ENCODE measurements at regions not wholly inside any gene's neighbourhood (a gene's known extent, or its start where the extent isn't known, plus 50 kb on each side); places are given as distances from the start of the nearest gene placed in this dataset.
A peak's percentile ranks its signal among the peaks of the same experiment; 100 is the strongest.

GRCh38 chr9:13621872-13622564, 342.5 kb upstream of the MPDZ start:
- H3K36me3 ChIP-seq (ENCODE audit: control insufficient read depth in 4 of 4, insufficient read depth in 4 of 4, low read length in 4 of 4) = no peaks in the 10 kb centered on the region
- no peaks in the 10 kb centered on the region for H3K9me3 ChIP-seq (ENCODE audit: control insufficient read depth in 4 of 4, insufficient read depth in 3 of 4, low read length in 3 of 4)
- no peaks in the 10 kb centered on the region for H3K27me3 ChIP-seq (ENCODE audit: control insufficient read depth in 3 of 3, insufficient read depth in 3 of 3, low read length in 2 of 3)
- H3K4me1 ChIP-seq (ENCODE audit: control insufficient read depth in 5 of 5, insufficient read depth in 5 of 5, low read length in 5 of 5) = peaks cover 0 to 27% (median 4%) of the 10 kb centered on the region in 5 donors
- H3K27ac ChIP-seq (ENCODE audit: low read depth in 1 of 2, low read length in 1 of 2) = peak overlapping the region in 1 of 2 donors; percentile 50
- H3K4me3 ChIP-seq = no peak overlapping the region
- no peak overlapping the region for H3K9ac ChIP-seq (ENCODE audit: insufficient read depth in 1 of 2, low read length in 2 of 2)
- DNase-seq = peak in 2 of 3 donors; percentile 71 to 73
- WGBS, 2 donors = 76 to 78% methylated on average over 6 of the region's 6 CpGs
- no peak for TF ChIP-seq CTCF (IDR thresholded peaks at IDR 0.05; ENCODE audit: control extremely low read depth, extremely low read depth)
- ATAC-seq (ENCODE audit: insufficient read depth, low FRiP score) = no peak

GRCh38 chr9:13616491-13617035, 337.1 kb upstream of the MPDZ start:
- DNase-seq = peak in 2 of 3 donors; percentile 79 to 80

GRCh38 chr9:13615660-13616490, 336.4 kb upstream of the MPDZ start:
- H3K27me3 ChIP-seq (ENCODE audit: control insufficient read depth in 3 of 3, insufficient read depth in 3 of 3, low read length in 2 of 3) = no peaks in the 10 kb centered on the region
- TF ChIP-seq CTCF (IDR thresholded peaks at IDR 0.05; ENCODE audit: control extremely low read depth, extremely low read depth) = no peak
- ATAC-seq (ENCODE audit: insufficient read depth, low FRiP score) (no peak), DNase-seq (peak in 2 of 3 donors; percentile 57 to 74)
- H3K4me3 ChIP-seq = no peak overlapping the region
- WGBS, 2 donors = 64 to 82% methylated on average over 7 of the region's 7 CpGs
- H3K9me3 ChIP-seq (ENCODE audit: control insufficient read depth in 4 of 4, insufficient read depth in 3 of 4, low read length in 3 of 4) = peaks cover 0 to 6% (median 0%) of the 10 kb centered on the region in 4 donors
- H3K36me3 ChIP-seq (ENCODE audit: control insufficient read depth in 4 of 4, insufficient read depth in 4 of 4, low read length in 4 of 4) = no peaks in the 10 kb centered on the region
- H3K27ac ChIP-seq (ENCODE audit: low read depth in 1 of 2, low read length in 1 of 2) = peak overlapping the region in 1 of 2 donors; percentile 21
- H3K9ac ChIP-seq (ENCODE audit: insufficient read depth in 1 of 2, low read length in 2 of 2) = no peak overlapping the region
- H3K4me1 ChIP-seq (ENCODE audit: control insufficient read depth in 5 of 5, insufficient read depth in 5 of 5, low read length in 5 of 5) = peaks cover 0 to 33% (median 7%) of the 10 kb centered on the region in 5 donors

More at GRCh38 chr9:13616491-13617035, 337.1 kb upstream of the MPDZ start:
- peaks cover 0 to 35% (median 7%) of the 10 kb centered on the region in 5 donors for H3K4me1 ChIP-seq (ENCODE audit: control insufficient read depth in 5 of 5, insufficient read depth in 5 of 5, low read length in 5 of 5)
- WGBS, 2 donors = 53 to 63% methylated on average over 2 of the region's 2 CpGs
- no peak for ATAC-seq (ENCODE audit: insufficient read depth, low FRiP score)
- peaks cover 0 to 2% (median 0%) of the 10 kb centered on the region in 4 donors for H3K9me3 ChIP-seq (ENCODE audit: control insufficient read depth in 4 of 4, insufficient read depth in 3 of 4, low read length in 3 of 4)
- no peak for TF ChIP-seq CTCF (IDR thresholded peaks at IDR 0.05; ENCODE audit: control extremely low read depth, extremely low read depth)
- H3K4me3 ChIP-seq = no peak overlapping the region
- no peak overlapping the region for H3K9ac ChIP-seq (ENCODE audit: insufficient read depth in 1 of 2, low read length in 2 of 2)
- H3K27ac ChIP-seq (ENCODE audit: low read depth in 1 of 2, low read length in 1 of 2) = no peak overlapping the region
- no peaks in the 10 kb centered on the region for H3K36me3 ChIP-seq (ENCODE audit: control insufficient read depth in 4 of 4, insufficient read depth in 4 of 4, low read length in 4 of 4)
- H3K27me3 ChIP-seq (ENCODE audit: control insufficient read depth in 3 of 3, insufficient read depth in 3 of 3, low read length in 2 of 3) = no peaks in the 10 kb centered on the region
